Lung (tissue), 11 donors: ENCODE measurements at regions not wholly inside any gene's neighbourhood (a gene's known extent, or its start where the extent isn't known, plus 50 kb on each side); places are given as distances from the start of the nearest gene placed in this dataset.

Experiments
- ATAC-seq: fragments of 200-7000 bp; cut with Tn5 transposase; one replicate; pipeline ENCODE4 v1.9.1; 2020; ENCODE audit warnings: moderate number of reproducible peaks; ENCODE audit not compliant: insufficient read depth, low FRiP score
- DNase-seq, 3 donors: peaks; one replicate each; pipeline ENCODE4 v3.0.0-alpha.2; 2013 to 2017
- H3K27ac ChIP-seq, 2 donors: one replicate each; pipeline ENCODE4 v1.5.1; 2013; ENCODE audit warnings: mild to moderate bottlenecking in 2 of 2, moderate library complexity in 2 of 2, control low read depth in 1 of 2, inconsistent platforms in 1 of 2, low read depth in 1 of 2, low read length in 1 of 2
- H3K27me3 ChIP-seq, 3 donors: one replicate each; pipeline ENCODE4 v1.5.1; 2013; ENCODE audit warnings: low read length in 2 of 3; ENCODE audit not compliant: control insufficient read depth in 3 of 3, insufficient read depth in 3 of 3
- H3K36me3 ChIP-seq, 4 donors: one replicate each; pipeline ENCODE4 v1.5.1; 2013; ENCODE audit warnings: low read length in 4 of 4, mild to moderate bottlenecking in 1 of 4, moderate library complexity in 1 of 4; ENCODE audit not compliant: control insufficient read depth in 4 of 4, insufficient read depth in 4 of 4
- H3K4me1 ChIP-seq, 5 donors: one replicate each; pipeline ENCODE4 v1.5.1; 2013; ENCODE audit warnings: low read length in 5 of 5, mild to moderate bottlenecking in 2 of 5, moderate library complexity in 1 of 5; ENCODE audit not compliant: control insufficient read depth in 5 of 5, insufficient read depth in 5 of 5
- H3K4me3 ChIP-seq: one replicate; pipeline ENCODE4 v1.5.1; 2013; ENCODE audit warnings: mild to moderate bottlenecking, control low read depth, moderate library complexity
- H3K9ac ChIP-seq, 2 donors: one replicate each; pipeline ENCODE4 v1.5.1; 2013; ENCODE audit warnings: low read length in 2 of 2, control low read depth in 1 of 2; ENCODE audit not compliant: insufficient read depth in 1 of 2
- H3K9me3 ChIP-seq, 4 donors: one replicate each; pipeline ENCODE4 v1.5.1; 2013; ENCODE audit warnings: low read length in 3 of 4, mild to moderate bottlenecking in 1 of 4, moderate library complexity in 1 of 4; ENCODE audit not compliant: control insufficient read depth in 4 of 4, insufficient read depth in 3 of 4
- WGBS, 2 donors: extraction: QIAGEN DNeasy Blood & Tissue Kit; methylation state at CpG; one replicate each; pipeline ENCODE4 v1.1.7; 2013; 5-methylcytosine and 5-hydroxymethylcytosine counted together
- TF ChIP-seq, protein P1 (sequence below): IDR thresholded peaks from 2 replicates; pipeline ENCODE4 v1.5.1; 2012; ENCODE audit warnings: mild to moderate bottlenecking; ENCODE audit errors: control extremely low read depth, extremely low read depth
- donor health status: control.
- donor health status: control.
- donor health status: Bipolar disorder and iron deficiency.
- donor health status: healthy.
- donor health status: DM: yes; HTN: yes; CAD: no.

DNA sequence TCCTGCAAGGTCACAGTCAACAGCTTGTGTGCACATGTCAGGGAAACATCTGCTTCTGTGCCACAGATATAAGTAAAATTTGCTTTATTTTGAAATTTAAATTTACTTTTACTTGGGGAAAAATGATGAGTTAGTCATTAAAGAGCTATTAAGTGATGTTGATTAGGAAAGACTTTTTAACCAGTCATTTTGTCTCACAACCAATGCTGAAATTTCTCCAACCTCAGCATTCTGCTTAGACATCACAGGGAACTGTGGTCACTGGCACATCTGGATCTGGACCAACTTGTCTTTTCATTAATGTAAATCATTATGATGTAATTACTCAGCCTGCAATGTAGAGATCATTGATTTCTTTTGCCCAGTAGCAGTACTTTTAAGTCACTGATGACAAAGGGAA, 301.0 kb downstream of the TTLL7 start:
- DNase-seq: peak; percentile 13 to 74 (median 60)

DNA sequence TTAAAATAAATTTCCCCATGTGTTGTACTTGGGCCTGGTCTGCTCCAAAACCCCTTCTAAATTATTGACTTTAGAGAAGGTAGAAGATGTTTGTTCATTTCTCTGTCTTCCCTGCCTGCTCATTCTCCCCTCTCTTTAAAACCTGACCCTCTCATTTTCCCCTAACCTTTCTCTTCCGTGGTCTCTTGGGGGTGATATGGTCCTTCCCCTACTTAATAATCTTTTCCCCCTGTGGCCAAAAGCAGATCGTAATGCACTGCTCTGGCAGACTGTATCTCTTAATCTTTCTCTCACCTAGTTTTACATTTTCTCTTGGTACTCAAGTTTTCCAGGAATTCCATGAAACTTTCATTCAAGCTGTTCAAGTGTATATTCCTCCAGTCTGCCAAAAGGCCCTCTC, 301.7 kb downstream of the TTLL7 start:
- no peaks in the 10 kb centered on the region for H3K9me3 ChIP-seq
- TF ChIP-seq, protein P1, sequence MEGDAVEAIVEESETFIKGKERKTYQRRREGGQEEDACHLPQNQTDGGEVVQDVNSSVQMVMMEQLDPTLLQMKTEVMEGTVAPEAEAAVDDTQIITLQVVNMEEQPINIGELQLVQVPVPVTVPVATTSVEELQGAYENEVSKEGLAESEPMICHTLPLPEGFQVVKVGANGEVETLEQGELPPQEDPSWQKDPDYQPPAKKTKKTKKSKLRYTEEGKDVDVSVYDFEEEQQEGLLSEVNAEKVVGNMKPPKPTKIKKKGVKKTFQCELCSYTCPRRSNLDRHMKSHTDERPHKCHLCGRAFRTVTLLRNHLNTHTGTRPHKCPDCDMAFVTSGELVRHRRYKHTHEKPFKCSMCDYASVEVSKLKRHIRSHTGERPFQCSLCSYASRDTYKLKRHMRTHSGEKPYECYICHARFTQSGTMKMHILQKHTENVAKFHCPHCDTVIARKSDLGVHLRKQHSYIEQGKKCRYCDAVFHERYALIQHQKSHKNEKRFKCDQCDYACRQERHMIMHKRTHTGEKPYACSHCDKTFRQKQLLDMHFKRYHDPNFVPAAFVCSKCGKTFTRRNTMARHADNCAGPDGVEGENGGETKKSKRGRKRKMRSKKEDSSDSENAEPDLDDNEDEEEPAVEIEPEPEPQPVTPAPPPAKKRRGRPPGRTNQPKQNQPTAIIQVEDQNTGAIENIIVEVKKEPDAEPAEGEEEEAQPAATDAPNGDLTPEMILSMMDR: no peak
- no peak overlapping the region for H3K9ac ChIP-seq
- DNase-seq: no peak
- H3K27ac ChIP-seq: no peak overlapping the region
- H3K36me3 ChIP-seq: no peaks in the 10 kb centered on the region
- 83 to 84% methylated on average over 2 of the region's 2 CpGs for WGBS, 2 donors
- no peaks in the 10 kb centered on the region for H3K27me3 ChIP-seq
- peaks cover 4 to 13% (median 4%) of the 10 kb centered on the region in 5 donors for H3K4me1 ChIP-seq
- no peak overlapping the region for H3K4me3 ChIP-seq
- no peak for ATAC-seq

More for the DNA sequence above, 301.0 kb downstream of the TTLL7 start:
- H3K9me3 ChIP-seq: peaks cover 0 to 3% (median 0%) of the 10 kb centered on the region in 4 donors
- H3K4me1 ChIP-seq: peaks cover 0 to 11% (median 4%) of the 10 kb centered on the region in 5 donors
- no peak overlapping the region for H3K27ac ChIP-seq
- ATAC-seq: no peak
- no peaks in the 10 kb centered on the region for H3K36me3 ChIP-seq
- no peak overlapping the region for H3K9ac ChIP-seq
- no peak overlapping the region for H3K4me3 ChIP-seq
- H3K27me3 ChIP-seq: no peaks in the 10 kb centered on the region
- TF ChIP-seq, protein P1: no peak

DNA sequence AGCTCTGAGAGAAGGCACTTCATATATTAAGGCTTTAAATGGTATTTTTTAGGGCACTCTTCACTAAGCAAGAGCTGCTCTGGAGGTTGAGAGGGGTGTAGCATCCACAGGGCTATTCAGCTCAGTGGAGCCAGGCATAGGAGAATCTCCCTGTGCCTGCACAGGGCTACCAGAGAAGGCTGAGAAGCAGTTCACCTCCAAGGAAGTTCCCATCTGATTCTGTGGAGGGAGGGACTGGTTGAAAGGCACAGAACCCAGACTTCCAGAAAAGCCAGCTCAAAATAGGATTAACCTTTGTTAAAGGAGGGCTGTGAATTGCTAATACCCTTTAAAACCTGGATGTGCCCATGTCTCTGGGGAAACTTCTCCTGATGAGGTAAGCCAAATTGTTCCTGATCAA, 304.5 kb downstream of the TTLL7 start:
- H3K4me3 ChIP-seq: no peak overlapping the region
- TF ChIP-seq, protein P1: no peak

More for the DNA sequence above, 304.5 kb downstream of the TTLL7 start:
- Histone ChIP-seq H3K36me3 (no peaks in the 10 kb centered on the region), H3K4me1 (peaks cover 4 to 13% (median 7%) of the 10 kb centered on the region in 5 donors), H3K9ac (no peak overlapping the region), H3K9me3 (peaks cover 0 to under 1% (median 0%) of the 10 kb centered on the region in 4 donors), H3K27ac (no peak overlapping the region), H3K27me3 (no peaks in the 10 kb centered on the region)
- DNase-seq: no peak
- ATAC-seq: no peak
